Mononuclear cell (primary cell): ENCODE measurements at regions not wholly inside any gene's neighbourhood (a gene's known extent, or its start where the extent isn't known, plus 50 kb on each side); places are given as distances from the start of the nearest gene placed in this dataset.
"Not testable (repeated sequence)": the region's sequence is repeated elsewhere in the genome, so short reads cannot be mapped to it uniquely, and the experiment has no call there.

ENCODE experiments used
- H3K27me3 ChIP-seq: 2 replicates; pipeline ENCODE4 v1.6.0; 2011; ENCODE audit warnings: low read length, control low read depth; ENCODE audit not compliant: insufficient read depth
- H3K4me1 ChIP-seq: 2 replicates; pipeline ENCODE4 v1.5.1; 2011; ENCODE audit warnings: mild to moderate bottlenecking, low read length, control low read depth; ENCODE audit not compliant: insufficient read depth
- H3K4me3 ChIP-seq: 2 replicates; pipeline ENCODE4 v1.5.1; 2011; ENCODE audit warnings: mild to moderate bottlenecking, low read length, moderate library complexity
- H3K9me3 ChIP-seq: 2 replicates; pipeline ENCODE4 v1.5.1; 2011; ENCODE audit warnings: low read depth, mild to moderate bottlenecking, control low read depth, low read length

DNA sequence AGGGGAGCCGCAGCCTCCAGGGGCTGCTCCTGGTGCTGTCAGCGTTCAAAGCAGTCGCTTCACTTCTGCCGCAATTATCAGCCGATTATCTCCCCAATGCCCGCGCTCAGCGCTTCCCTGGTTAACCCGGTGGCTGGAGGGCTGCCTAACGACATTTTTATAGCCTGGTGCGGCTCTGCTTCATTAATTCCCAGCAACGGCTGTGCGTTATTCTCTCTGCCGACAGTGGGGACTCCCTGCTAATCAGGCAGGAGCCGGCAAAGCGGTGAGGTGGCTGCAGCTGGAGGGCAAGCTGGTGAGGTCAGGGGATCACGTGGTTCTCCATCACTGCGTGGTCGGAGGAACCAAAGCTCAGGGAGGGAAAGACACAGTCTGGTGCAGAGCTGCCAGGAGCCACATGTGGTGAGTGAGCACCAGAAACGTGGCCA is 62.9 kb downstream of the GLRX5 start:
- Histone ChIP-seq H3K27me3 (peaks cover 24% of the 10 kb centered on the region), H3K4me1 (no peaks in the 10 kb centered on the region), H3K9me3 (no peaks in the 10 kb centered on the region), H3K4me3 (no peak overlapping the region)

DNA sequence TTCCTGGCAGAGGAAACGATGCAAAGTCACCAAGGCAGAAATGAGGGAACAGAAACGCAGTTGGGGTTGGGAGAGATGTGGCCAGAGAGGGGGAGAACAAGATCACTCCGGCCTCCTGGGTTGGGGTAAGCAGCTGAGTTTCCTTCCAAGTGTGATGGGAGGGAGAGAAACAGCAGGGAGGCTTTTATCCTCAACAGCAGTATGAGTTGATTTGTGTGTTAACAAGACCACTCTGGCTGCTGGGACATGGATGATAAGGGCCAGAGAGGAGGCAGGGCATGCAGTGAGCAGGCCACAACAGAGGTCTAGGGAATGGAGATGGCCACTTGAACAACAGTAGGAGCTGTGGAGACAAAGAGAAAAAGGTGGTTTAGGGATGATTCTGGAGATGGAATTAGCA is 66.8 kb downstream of the GLRX5 start:
- no peak overlapping the region for H3K4me3 ChIP-seq
- H3K4me1 ChIP-seq = no peaks in the 10 kb centered on the region
- peaks cover 24% of the 10 kb centered on the region for H3K27me3 ChIP-seq

DNA sequence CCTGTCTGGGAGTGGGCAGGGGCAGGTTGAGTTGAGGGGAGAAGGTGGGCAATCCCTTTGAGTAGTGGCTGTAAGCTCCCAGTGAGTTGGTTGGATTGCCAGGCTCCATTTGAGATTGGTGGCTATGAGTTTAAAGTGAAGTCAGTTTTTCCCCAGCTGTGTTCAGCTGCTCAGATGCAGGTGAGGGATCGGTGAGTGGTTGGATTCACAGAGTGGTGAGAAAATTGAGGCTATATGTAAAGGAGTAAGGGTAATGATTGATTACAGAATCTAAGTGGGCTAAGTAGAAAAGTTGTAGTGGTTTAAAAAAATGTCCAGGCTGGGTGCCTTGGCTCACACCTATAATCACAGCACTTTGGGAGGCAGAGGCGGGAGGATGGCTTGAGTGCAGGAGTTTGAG is 68.6 kb downstream of the GLRX5 start:
- Histone ChIP-seq H3K4me3 (no peak overlapping the region), H3K4me1 (no peaks in the 10 kb centered on the region), H3K9me3 (no peaks in the 10 kb centered on the region), H3K27me3 (peaks cover 13% of the 10 kb centered on the region)

More for the DNA sequence above, 66.8 kb downstream of the GLRX5 start:
- no peaks in the 10 kb centered on the region for H3K9me3 ChIP-seq

DNA sequence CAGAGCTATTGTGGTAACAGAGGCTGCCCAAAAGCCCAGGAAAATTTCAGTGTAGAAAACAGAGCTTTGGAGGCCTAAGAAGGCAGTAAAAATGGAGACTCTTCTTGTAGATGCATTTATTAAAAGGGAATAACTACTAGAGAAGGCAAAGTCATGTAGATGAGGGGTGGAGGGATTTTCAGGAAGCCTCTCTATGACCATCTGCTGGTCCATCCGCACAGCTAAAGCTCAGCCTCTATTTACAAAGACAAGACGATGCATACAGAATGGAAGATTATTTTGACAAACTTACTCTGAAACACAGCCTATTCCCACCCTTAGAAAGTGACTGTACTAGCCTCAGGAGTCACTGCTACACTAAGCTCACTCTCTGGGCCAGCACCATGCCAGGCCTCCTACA is 71.4 kb downstream of the GLRX5 start:
- no peaks in the 10 kb centered on the region for H3K4me1 ChIP-seq

DNA sequence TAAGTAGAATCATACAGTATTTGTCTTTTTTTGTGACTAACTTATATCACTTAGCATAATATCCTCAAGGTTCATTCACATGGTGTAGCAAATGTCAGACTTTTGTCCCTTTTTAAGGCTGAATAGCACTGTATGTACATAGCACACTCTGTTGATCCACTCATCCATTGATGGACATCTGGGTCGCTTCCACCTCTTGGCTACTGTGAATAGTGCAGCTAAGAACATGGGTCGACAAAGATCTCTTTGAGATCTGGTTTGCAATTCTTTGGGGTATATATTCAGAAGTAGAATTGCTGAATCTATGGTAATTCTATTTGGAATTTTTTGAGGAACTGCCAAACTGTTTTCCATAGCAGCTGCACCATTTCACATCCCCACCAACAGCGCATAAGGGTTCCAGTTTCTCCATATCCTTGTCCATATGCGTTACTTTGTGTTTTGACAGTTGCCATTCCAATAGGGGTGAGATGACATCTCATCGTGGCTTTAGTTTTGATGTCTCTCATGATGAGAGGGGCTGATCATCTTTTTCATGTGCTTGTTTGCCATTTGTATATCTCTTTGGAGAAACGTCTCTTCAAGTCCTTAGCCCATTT is 73.9 kb downstream of the GLRX5 start:
- Histone ChIP-seq H3K9me3 (no peaks in the 10 kb centered on the region), H3K4me1 (no peaks in the 10 kb centered on the region), H3K27me3 (no peaks in the 10 kb centered on the region), H3K4me3 (no peak overlapping the region)

More for the DNA sequence above, 71.4 kb downstream of the GLRX5 start:
- H3K27me3 ChIP-seq = no peaks in the 10 kb centered on the region
- no peak overlapping the region for H3K4me3 ChIP-seq
- H3K9me3 ChIP-seq = no peaks in the 10 kb centered on the region

DNA sequence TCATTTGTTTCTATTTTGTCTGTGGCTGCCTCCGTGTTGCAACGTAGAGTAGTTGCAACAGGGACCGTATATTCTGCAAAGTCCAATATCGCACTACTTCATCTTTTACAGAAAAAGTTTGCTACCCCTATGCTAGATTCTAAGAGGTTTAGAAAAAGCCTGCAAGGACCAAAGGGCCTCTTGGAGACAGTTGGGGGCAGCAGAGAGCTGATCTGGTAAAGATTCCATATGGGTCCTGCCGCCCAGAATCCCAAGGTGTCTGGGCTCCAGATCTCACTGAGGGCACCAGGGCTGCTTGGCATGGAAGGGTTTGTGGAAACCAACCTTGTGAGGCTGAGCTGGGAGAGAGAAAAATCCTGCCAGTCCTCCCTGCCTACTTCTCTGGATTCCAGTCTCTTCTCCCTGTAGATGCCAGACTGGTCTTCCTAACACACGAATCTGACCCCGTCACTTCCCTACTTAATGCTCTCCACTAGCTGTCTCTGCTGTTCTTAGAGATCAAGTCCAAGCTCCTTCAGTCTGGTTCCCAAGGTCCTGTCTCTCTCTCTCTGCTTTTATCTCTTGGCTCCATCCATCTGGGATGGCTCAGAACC is 74.6 kb downstream of the GLRX5 start:
- Histone ChIP-seq H3K4me3 (no peak overlapping the region), H3K4me1 (no peaks in the 10 kb centered on the region)

DNA sequence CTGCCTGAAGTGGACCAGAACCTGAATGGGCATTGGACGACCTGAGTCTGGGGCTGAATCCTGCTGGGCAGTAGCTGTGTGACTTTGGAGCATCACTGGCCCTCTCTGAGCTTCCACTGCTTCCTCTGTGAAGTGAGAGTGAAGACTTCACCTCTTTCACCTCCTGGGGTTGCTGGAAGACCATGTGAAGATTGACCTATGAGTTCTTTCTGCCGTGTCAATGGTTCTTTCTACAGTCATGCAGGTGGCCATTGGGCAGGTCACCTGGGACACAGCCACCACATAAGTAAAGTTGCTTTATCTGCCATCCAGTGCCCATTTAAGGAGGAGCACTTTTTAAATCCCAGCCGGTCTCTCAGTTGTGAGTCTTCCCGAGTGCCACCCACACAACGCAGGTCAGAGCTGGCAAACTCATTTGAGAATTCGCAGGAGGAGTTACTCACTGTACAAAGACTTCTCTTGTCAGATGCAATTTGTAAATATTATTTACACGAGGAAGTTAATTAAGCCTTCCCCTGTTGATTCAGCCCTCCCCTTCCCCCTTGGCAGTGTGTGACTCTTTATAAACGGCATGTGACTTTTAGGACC is 74.8 kb upstream of the TCL1B start:
- Histone ChIP-seq H3K27me3 (no peaks in the 10 kb centered on the region), H3K4me3 (no peak overlapping the region), H3K9me3 (no peaks in the 10 kb centered on the region), H3K4me1 (no peaks in the 10 kb centered on the region)

More for the DNA sequence above, 74.6 kb downstream of the GLRX5 start:
- no peaks in the 10 kb centered on the region for H3K9me3 ChIP-seq
- H3K27me3 ChIP-seq = no peaks in the 10 kb centered on the region

DNA sequence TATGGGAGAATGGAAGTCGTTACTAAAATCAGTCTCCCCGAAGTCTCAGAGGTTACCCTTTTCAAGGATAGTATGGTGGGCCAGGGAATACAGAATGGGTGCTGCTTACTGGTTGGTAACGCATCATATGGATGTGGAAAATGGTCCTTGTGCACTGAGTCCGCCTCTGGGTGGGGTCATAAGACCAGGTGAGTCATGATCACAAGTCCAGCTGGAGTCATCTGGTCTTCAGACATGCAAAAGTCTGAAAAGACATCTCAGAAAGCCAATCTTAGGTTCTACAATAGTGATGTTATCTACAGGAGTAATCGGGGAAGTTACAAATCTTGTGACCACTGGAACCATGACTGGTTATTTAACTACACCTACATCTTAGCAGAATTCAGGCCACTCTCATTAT is 71.9 kb upstream of the TCL1B start:
- Histone ChIP-seq H3K27me3 (no peaks in the 10 kb centered on the region), H3K9me3 (no peaks in the 10 kb centered on the region), H3K4me1 (no peaks in the 10 kb centered on the region)

DNA sequence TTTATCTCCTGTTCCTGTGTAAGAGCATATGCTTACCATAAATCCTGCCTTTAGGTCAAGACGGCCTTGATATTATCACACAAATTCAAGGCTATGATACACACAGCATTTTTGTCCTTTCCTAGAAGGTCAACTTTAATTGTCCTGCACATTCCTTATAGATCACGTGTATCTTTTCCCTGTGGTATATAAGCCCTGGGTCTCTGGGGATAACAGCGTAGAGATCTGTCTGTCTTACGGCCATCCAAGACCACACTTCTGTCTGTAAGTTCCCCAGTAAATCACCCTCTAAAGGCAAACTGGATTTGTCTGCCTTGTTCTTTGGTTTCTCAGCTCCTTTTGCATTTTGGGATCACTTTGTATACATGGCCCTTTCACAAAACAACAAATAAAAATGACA is 69.5 kb upstream of the TCL1B start:
- Histone ChIP-seq H3K9me3 (no peaks in the 10 kb centered on the region), H3K4me3 (no peak overlapping the region), H3K4me1 (no peaks in the 10 kb centered on the region), H3K27me3 (no peaks in the 10 kb centered on the region)

More for the DNA sequence above, 71.9 kb upstream of the TCL1B start:
- no peak overlapping the region for H3K4me3 ChIP-seq

DNA sequence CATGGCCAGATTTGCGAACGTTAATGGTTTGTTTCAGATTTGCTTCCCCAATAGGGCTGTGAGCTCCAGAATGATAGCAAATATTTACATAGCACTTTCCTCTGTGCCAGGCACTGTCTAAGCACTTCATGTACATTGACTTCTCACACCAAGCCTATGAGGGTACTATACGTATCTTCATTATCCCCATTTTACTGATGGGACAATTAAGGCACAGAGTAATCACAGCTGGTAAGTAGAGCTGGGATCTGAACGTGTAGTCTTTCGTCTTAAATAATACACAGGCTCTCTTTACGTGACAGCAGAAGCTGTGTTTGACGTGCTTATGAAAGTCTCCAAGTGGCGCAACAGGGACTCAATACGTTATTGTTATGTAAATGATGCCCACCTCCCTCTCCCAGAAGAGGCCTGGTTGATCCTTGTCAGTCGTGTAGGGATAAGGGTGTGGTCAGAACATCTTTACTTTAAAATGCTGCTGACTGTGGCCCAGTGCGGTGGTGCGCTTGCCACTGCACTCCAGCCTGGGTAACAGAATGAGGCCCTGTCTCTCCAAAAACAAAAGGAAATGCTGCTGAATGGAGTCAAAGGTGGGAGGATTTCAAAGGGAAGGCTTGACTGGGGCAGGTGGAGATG is 66.3 kb upstream of the TCL1B start:
- Histone ChIP-seq H3K9me3 (no peaks in the 10 kb centered on the region), H3K4me1 (no peaks in the 10 kb centered on the region), H3K4me3 (no peak overlapping the region), H3K27me3 (no peaks in the 10 kb centered on the region)

DNA sequence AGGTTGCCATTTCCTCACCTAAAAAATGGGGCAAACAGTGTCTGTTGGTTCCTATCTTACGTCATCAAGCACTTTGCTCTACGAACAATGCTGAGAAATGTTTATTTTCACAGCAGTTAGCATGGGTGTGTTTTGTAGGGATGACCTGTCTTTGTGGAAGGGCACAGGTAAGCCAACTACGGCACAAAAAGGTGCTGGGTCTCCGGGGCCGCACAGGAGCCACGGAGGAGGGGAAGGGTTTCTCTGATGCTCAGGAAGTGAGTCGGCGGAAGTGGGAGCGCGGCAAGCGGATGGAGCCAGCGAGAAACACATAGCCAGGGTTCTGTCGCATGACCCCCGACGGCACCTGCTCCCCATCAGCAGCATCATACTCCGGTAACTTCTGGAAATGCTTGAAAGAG is 65.6 kb upstream of the TCL1B start:
- H3K4me1 ChIP-seq = no peaks in the 10 kb centered on the region
- no peaks in the 10 kb centered on the region for H3K27me3 ChIP-seq
- H3K9me3 ChIP-seq = no peaks in the 10 kb centered on the region
- peak overlapping the region; percentile 21 for H3K4me3 ChIP-seq

DNA sequence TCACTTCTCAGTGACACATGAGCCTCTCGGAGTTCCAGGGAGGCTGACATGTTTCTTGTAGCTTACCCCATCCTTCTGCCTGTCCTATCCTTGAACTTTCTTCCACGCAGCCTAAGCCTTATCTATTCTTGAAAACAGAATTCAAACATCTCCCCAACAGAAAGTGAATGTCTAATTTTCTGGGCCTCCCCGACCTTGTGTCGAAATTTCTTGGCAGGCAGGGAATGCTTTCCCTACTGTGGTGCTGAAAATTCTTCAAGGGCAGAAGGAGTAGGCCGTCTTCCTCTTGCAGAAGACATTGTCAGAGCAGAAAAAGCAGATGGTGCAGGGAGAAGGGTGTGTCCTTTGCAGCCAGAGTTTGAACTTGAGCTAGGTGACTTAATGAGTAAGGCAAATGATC is 63.0 kb upstream of the TCL1B start:
- Histone ChIP-seq H3K4me1 (no peaks in the 10 kb centered on the region), H3K9me3 (no peaks in the 10 kb centered on the region), H3K27me3 (no peaks in the 10 kb centered on the region), H3K4me3 (no peak overlapping the region)

DNA sequence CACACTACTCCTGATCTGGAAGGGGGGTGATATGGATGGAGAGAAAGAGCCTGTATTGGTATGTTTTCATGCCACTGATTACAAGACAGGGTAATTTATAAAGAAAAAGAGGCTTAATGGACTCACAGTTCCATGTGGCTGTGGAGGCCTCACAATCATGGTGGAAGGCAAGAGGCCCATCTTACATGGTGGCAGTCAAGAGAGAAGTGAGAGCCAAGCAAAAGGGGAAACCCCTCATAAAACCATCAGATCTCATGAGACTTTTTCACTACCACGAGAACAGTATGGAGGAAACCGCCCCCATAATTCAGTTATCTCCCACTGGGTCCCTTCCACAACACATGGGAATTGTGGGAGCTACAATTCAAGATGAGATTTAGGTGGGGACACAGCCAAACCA is 60.5 kb upstream of the TCL1B start:
- H3K27me3 ChIP-seq, H3K4me3 ChIP-seq, H3K9me3 ChIP-seq, H3K4me1 ChIP-seq: not testable (repeated sequence)

DNA sequence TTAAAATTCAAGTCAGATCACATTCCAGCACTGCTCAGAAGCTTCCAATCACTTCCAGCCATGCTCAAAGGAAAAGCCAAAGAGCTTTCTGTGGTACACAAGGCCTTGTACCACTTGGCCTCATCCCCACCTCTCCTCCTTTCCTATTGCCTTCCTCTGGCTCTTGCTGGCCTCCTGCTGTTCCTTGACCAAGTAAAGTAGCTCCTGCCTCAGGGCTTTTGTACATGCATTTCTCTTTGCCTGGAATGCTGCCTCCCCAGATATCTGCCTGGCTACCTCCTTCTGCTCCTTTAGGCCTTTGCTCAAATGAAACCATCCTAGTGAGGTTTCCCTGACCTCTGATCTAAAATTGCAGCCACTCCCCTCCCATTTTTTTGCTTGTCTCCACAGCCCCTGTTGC is 51.2 kb upstream of the TCL1B start:
- Histone ChIP-seq H3K9me3 (no peaks in the 10 kb centered on the region), H3K4me3 (no peak overlapping the region), H3K27me3 (no peaks in the 10 kb centered on the region), H3K4me1 (no peaks in the 10 kb centered on the region)
